ENCODE measurements at regions not wholly inside any gene's neighbourhood (a gene's known extent, or its start where the extent isn't known, plus 50 kb on each side); places are given as distances from the start of the nearest gene placed in this dataset.

DNA sequence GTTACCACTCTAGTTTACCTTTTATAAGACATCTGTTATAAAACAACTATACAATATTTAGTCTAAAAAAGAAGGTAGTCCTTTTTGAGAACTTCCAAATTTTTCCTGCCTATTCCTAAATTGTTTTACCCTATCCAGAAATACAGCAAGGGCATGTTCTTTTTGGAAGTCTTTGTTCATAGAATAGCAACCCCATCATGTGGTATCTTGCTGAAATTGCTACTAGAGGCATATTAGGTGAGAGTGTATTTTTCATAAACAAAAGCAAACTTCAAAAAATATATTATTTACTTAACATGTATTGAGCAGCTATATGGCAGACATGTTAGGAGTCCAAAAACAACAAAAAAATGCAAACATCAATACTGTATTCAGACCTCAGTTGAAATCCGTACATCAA lies 371.8 kb upstream of the NRSN1 start:
- TF ChIP-seq ZNF48 (tag by site-specific recombination; IDR thresholded peaks at IDR 0.05) (no peak), ZFP3 (tag by site-specific recombination; IDR thresholded peaks at IDR 0.05; ENCODE audit: low read depth) (no peak), ZNF610 (tag by site-specific recombination; IDR thresholded peaks at IDR 0.05; ENCODE audit: borderline replicate concordance) (no peak), RBAK (tag by site-specific recombination; IDR thresholded peaks at IDR 0.05) (no peak), ZNF776 (tag by site-specific recombination; IDR thresholded peaks at IDR 0.05; ENCODE audit: borderline replicate concordance) (no peak), KLF10 (tag by site-specific recombination; IDR thresholded peaks at IDR 0.05) (no peak)
- TF ChIP-seq, protein P1, sequence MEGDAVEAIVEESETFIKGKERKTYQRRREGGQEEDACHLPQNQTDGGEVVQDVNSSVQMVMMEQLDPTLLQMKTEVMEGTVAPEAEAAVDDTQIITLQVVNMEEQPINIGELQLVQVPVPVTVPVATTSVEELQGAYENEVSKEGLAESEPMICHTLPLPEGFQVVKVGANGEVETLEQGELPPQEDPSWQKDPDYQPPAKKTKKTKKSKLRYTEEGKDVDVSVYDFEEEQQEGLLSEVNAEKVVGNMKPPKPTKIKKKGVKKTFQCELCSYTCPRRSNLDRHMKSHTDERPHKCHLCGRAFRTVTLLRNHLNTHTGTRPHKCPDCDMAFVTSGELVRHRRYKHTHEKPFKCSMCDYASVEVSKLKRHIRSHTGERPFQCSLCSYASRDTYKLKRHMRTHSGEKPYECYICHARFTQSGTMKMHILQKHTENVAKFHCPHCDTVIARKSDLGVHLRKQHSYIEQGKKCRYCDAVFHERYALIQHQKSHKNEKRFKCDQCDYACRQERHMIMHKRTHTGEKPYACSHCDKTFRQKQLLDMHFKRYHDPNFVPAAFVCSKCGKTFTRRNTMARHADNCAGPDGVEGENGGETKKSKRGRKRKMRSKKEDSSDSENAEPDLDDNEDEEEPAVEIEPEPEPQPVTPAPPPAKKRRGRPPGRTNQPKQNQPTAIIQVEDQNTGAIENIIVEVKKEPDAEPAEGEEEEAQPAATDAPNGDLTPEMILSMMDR (tag by site-specific recombination; IDR thresholded peaks at IDR 0.05) = no peak
